Neural cell (in vitro differentiated cells): ENCODE measurements at regions not wholly inside any gene's neighbourhood (a gene's known extent, or its start where the extent isn't known, plus 50 kb on each side); places are given as distances from the start of the nearest gene placed in this dataset.

Experiments used
- POLR2AphosphoS5 ChIP-seq: IDR thresholded peaks from 2 replicates; pipeline ENCODE4 v1.6.1; 2012
- TF ChIP-seq, protein P1 (sequence below): fragments of 450-650 bp; IDR thresholded peaks from 2 replicates; pipeline ENCODE4 v1.5.1; 2014; ENCODE audit warnings: antibody characterized with exemption, mild to moderate bottlenecking, moderate library complexity; ENCODE audit not compliant: poor library complexity, severe bottlenecking

DNA sequence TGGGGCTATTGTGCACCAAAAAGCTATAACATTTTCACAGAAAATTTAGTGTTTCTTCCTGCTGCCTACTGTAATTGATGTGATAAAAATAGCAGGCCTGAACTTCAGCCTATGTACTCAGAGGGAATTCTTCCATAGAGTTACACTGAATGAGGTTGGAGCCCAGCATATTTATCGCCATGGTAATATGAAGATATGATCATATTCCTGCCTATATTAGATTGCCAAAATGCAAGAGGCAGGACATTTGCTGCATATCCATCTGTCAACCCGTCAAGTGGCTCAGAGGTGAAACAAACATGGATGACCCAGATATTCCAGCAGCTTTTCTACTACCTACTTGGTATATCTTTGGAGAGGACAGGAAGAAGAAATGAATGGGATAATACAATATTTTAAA is 1150.6 kb downstream of the TBL1XR1 start:
- TF ChIP-seq, protein P1, sequence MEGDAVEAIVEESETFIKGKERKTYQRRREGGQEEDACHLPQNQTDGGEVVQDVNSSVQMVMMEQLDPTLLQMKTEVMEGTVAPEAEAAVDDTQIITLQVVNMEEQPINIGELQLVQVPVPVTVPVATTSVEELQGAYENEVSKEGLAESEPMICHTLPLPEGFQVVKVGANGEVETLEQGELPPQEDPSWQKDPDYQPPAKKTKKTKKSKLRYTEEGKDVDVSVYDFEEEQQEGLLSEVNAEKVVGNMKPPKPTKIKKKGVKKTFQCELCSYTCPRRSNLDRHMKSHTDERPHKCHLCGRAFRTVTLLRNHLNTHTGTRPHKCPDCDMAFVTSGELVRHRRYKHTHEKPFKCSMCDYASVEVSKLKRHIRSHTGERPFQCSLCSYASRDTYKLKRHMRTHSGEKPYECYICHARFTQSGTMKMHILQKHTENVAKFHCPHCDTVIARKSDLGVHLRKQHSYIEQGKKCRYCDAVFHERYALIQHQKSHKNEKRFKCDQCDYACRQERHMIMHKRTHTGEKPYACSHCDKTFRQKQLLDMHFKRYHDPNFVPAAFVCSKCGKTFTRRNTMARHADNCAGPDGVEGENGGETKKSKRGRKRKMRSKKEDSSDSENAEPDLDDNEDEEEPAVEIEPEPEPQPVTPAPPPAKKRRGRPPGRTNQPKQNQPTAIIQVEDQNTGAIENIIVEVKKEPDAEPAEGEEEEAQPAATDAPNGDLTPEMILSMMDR = no peak
- no peak for TF ChIP-seq POLR2AphosphoS5
